Liver (tissue), 8 donors: ENCODE measurements at regions not wholly inside any gene's neighbourhood (a gene's known extent, or its start where the extent isn't known, plus 50 kb on each side); places are given as distances from the start of the nearest gene placed in this dataset.

Experiments used
- DNase-seq: peaks from one replicate; pipeline ENCODE4 v3.0.0-alpha.2; 2017; ENCODE audit warnings: low spot score
- H3K27ac ChIP-seq, 2 donors: one replicate each; pipeline ENCODE4 v1.7.0; 2013; ENCODE audit warnings: inconsistent platforms in 2 of 2, low read length in 2 of 2, control low read depth in 1 of 2, low read depth in 1 of 2, mild to moderate bottlenecking in 1 of 2
- H3K27me3 ChIP-seq, 4 donors: one replicate each; pipeline versions ENCODE4 v1.6.1 to v1.7.0; 2013; ENCODE audit warnings: low read length in 3 of 4, inconsistent platforms in 1 of 4, mild to moderate bottlenecking in 1 of 4, moderate library complexity in 1 of 4; ENCODE audit not compliant: control insufficient read depth in 4 of 4, insufficient read depth in 4 of 4
- H3K36me3 ChIP-seq, 4 donors: one replicate each; pipeline versions ENCODE4 v1.6.1 to v1.7.0; 2013; ENCODE audit warnings: low read length in 3 of 4, mild to moderate bottlenecking in 3 of 4, low read depth in 1 of 4, moderate library complexity in 1 of 4; ENCODE audit not compliant: control insufficient read depth in 4 of 4, insufficient read depth in 3 of 4
- H3K4me1 ChIP-seq, 4 donors: one replicate each; pipeline versions ENCODE4 v1.6.1 to v1.7.0; 2013; ENCODE audit warnings: low read length in 3 of 4, mild to moderate bottlenecking in 3 of 4, moderate library complexity in 1 of 4; ENCODE audit not compliant: control insufficient read depth in 4 of 4, insufficient read depth in 4 of 4
- H3K4me3 ChIP-seq, 3 donors: one replicate each; pipeline versions ENCODE4 v1.6.1 to v1.7.0; 2013; ENCODE audit warnings: low read length in 3 of 3, control low read depth in 1 of 3, low read depth in 1 of 3, mild to moderate bottlenecking in 1 of 3
- H3K9ac ChIP-seq, 2 donors: one replicate each; pipeline ENCODE4 v1.7.0; 2013; ENCODE audit warnings: low read length in 2 of 2, mild to moderate bottlenecking in 2 of 2, moderate library complexity in 2 of 2, control low read depth in 1 of 2, low read depth in 1 of 2
- H3K9me3 ChIP-seq, 4 donors: one replicate each; pipeline versions ENCODE4 v1.6.1 to v1.7.0; 2013; ENCODE audit warnings: low read length in 3 of 4; ENCODE audit not compliant: control insufficient read depth in 4 of 4
- ATF3 ChIP-seq: IDR thresholded peaks from 2 replicates; pipeline ENCODE4 v1.6.1; 2016; ENCODE audit warnings: antibody characterized with exemption
- EGR1 ChIP-seq, 2 donors: IDR thresholded peaks; 2 replicates each; pipeline ENCODE4 v1.6.1; 2016 to 2018; ENCODE audit warnings: antibody characterized with exemption in 2 of 2, low read depth in 2 of 2
- FOXA1 ChIP-seq: IDR thresholded peaks from 2 replicates; pipeline ENCODE4 v1.6.1; 2016; ENCODE audit warnings: antibody characterized with exemption
- FOXA2 ChIP-seq: IDR thresholded peaks from 2 replicates; pipeline ENCODE4 v1.6.1; 2016; ENCODE audit warnings: antibody characterized with exemption
- GABPA ChIP-seq, 2 donors: IDR thresholded peaks in 1 of 2; conservative IDR thresholded peaks in 1 of 2; 2 replicates each; pipeline ENCODE4 v1.6.1; 2016; ENCODE audit warnings: antibody characterized with exemption in 2 of 2, mild to moderate bottlenecking in 1 of 2, moderate library complexity in 1 of 2
- HNF4A ChIP-seq, 2 donors: conservative IDR thresholded peaks; 2 replicates each; pipeline ENCODE4 v1.6.1; 2016; ENCODE audit warnings: antibody characterized with exemption in 2 of 2, mild to moderate bottlenecking in 2 of 2
- JUND ChIP-seq, 2 donors: IDR thresholded peaks; 2 replicates each; pipeline ENCODE4 v1.6.1; 2016; ENCODE audit warnings: antibody characterized with exemption in 2 of 2
- NR2F2 ChIP-seq: IDR thresholded peaks from 2 replicates; pipeline ENCODE4 v1.6.1; 2016; ENCODE audit warnings: antibody characterized with exemption
- RAD21 ChIP-seq, 2 donors: IDR thresholded peaks; 2 replicates each; pipeline ENCODE4 v1.6.1; 2016; ENCODE audit warnings: antibody characterized with exemption in 2 of 2, mild to moderate bottlenecking in 2 of 2
- RXRA ChIP-seq, 2 donors: IDR thresholded peaks; 2 replicates each; pipeline ENCODE4 v1.6.1; 2017 to 2018; ENCODE audit warnings: antibody characterized with exemption in 2 of 2, mild to moderate bottlenecking in 1 of 2
- SP1 ChIP-seq: IDR thresholded peaks from 2 replicates; pipeline ENCODE4 v1.6.1; 2018; ENCODE audit warnings: antibody characterized with exemption, mild to moderate bottlenecking
- TAF1 ChIP-seq: conservative IDR thresholded peaks from 2 replicates; pipeline ENCODE4 v1.6.1; 2016; ENCODE audit warnings: antibody characterized with exemption, mild to moderate bottlenecking
- YY1 ChIP-seq: IDR thresholded peaks from 2 replicates; pipeline ENCODE4 v1.6.1; 2016; ENCODE audit warnings: antibody characterized with exemption, mild to moderate bottlenecking
- ZBTB33 ChIP-seq: IDR thresholded peaks from 2 replicates; pipeline ENCODE4 v1.6.1; 2016; ENCODE audit warnings: antibody characterized with exemption
- WGBS: extraction: QIAGEN DNeasy Blood & Tissue Kit; methylation state at CpG from one replicate; pipeline ENCODE4 v1.1.7; 2013; 5-methylcytosine and 5-hydroxymethylcytosine counted together
- TF ChIP-seq, protein P1 (sequence below): IDR thresholded peaks from 2 replicates; pipeline ENCODE4 v1.6.1; 2016; ENCODE audit warnings: antibody characterized with exemption, mild to moderate bottlenecking
- TF ChIP-seq, protein P2 (sequence below): fragments of 150-350 bp; IDR thresholded peaks from 2 replicates; pipeline ENCODE4 v1.5.1; 2017; ENCODE audit warnings: improper control_type of control experiment, low read depth, low read length; ENCODE audit not compliant: missing input control
- donor health status: healthy.
- donor health status: healthy.
- donor health status: healthy.
- donor health status: healthy.
- donor health status: healthy.

DNA sequence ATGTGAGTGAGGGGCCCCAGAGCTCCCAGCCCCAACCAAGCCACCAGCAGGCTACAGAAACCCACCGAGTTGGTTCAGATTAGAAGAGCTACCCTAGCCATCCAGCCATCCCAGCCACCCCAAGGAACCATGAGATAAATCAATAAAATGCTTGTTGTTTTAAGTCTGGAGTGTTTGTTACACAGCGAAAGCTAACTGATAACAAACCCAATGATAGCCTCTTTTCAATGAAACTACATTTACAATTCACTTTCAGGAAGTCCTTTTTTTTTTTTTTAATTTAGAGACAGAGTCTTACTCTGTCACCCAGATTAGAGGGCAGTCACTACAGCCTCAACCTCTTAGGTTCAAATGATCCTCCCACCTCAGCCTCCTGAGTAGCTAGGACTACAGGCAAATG, 215.0 kb upstream of the ZFHX3 start (continued):
- TF ChIP-seq, protein P1, sequence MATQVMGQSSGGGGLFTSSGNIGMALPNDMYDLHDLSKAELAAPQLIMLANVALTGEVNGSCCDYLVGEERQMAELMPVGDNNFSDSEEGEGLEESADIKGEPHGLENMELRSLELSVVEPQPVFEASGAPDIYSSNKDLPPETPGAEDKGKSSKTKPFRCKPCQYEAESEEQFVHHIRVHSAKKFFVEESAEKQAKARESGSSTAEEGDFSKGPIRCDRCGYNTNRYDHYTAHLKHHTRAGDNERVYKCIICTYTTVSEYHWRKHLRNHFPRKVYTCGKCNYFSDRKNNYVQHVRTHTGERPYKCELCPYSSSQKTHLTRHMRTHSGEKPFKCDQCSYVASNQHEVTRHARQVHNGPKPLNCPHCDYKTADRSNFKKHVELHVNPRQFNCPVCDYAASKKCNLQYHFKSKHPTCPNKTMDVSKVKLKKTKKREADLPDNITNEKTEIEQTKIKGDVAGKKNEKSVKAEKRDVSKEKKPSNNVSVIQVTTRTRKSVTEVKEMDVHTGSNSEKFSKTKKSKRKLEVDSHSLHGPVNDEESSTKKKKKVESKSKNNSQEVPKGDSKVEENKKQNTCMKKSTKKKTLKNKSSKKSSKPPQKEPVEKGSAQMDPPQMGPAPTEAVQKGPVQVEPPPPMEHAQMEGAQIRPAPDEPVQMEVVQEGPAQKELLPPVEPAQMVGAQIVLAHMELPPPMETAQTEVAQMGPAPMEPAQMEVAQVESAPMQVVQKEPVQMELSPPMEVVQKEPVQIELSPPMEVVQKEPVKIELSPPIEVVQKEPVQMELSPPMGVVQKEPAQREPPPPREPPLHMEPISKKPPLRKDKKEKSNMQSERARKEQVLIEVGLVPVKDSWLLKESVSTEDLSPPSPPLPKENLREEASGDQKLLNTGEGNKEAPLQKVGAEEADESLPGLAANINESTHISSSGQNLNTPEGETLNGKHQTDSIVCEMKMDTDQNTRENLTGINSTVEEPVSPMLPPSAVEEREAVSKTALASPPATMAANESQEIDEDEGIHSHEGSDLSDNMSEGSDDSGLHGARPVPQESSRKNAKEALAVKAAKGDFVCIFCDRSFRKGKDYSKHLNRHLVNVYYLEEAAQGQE: no peak
- TF ChIP-seq HNF4A (conservative IDR thresholded peaks at IDR 0.05) (no peak), FOXA2 (no peak)

DNA sequence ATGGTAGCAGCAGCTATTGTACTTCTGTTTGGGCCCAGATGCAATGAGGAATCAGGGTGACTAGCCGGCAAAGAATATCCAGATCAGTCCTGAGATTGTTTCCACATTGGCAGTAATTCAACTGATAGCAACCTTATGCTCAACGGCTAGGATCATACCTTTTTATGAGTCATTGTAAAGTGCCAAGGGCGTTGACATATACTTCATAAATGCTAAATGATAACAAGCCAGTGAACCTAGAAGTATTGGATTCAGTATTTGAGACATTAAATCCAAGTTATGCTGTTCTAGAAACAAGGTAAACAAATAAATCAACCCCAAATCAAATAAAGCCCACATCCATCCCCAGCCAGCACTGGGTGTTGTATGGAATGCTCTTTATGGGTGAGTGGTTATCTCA, 207.1 kb upstream of the ZFHX3 start:
- no peak for DNase-seq
- Histone ChIP-seq H3K27me3 (no peaks in the 10 kb centered on the region), H3K36me3 (no peaks in the 10 kb centered on the region), H3K4me1 (no peaks in the 10 kb centered on the region), H3K9me3 (no peaks in the 10 kb centered on the region), H3K9ac (no peak overlapping the region), H3K4me3 (no peak overlapping the region), H3K27ac (no peak overlapping the region)
- TF ChIP-seq SP1 (no peak), ATF3 (no peak), FOXA1 (no peak), EGR1 (IDR thresholded peaks at IDR 0.05; ENCODE audit: low read depth in 2 of 2) (no peak), FOXA2 (no peak)
- TF ChIP-seq, protein P2, sequence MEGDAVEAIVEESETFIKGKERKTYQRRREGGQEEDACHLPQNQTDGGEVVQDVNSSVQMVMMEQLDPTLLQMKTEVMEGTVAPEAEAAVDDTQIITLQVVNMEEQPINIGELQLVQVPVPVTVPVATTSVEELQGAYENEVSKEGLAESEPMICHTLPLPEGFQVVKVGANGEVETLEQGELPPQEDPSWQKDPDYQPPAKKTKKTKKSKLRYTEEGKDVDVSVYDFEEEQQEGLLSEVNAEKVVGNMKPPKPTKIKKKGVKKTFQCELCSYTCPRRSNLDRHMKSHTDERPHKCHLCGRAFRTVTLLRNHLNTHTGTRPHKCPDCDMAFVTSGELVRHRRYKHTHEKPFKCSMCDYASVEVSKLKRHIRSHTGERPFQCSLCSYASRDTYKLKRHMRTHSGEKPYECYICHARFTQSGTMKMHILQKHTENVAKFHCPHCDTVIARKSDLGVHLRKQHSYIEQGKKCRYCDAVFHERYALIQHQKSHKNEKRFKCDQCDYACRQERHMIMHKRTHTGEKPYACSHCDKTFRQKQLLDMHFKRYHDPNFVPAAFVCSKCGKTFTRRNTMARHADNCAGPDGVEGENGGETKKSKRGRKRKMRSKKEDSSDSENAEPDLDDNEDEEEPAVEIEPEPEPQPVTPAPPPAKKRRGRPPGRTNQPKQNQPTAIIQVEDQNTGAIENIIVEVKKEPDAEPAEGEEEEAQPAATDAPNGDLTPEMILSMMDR: no peak
- 78% methylated on average over 3 of the region's 3 CpGs for WGBS

- no peak overlapping the region for H3K9ac ChIP-seq
- no peak for TF ChIP-seq TAF1
- no peak for TF ChIP-seq EGR1 (IDR thresholded peaks at IDR 0.05; ENCODE audit: low read depth in 2 of 2)
- TF ChIP-seq, protein P2: no peak
- no peak for TF ChIP-seq FOXA2
- no peak for TF ChIP-seq RAD21 (IDR thresholded peaks at IDR 0.05)
- no peak for TF ChIP-seq JUND (IDR thresholded peaks at IDR 0.05)
- no peak for TF ChIP-seq FOXA1
- TF ChIP-seq RXRA (IDR thresholded peaks at IDR 0.05): no peak
- no peak for TF ChIP-seq ZBTB33
- no peak for TF ChIP-seq HNF4A (conservative IDR thresholded peaks at IDR 0.05)
- no peak for TF ChIP-seq NR2F2
- TF ChIP-seq GABPA (IDR thresholded peaks at IDR 0.05 in 1 of 2, conservative IDR thresholded peaks at IDR 0.05 in 1 of 2): no peak
- no peak for TF ChIP-seq YY1
- TF ChIP-seq ATF3: no peak
- H3K4me1 ChIP-seq: no peaks in the 10 kb centered on the region
- no peaks in the 10 kb centered on the region for H3K9me3 ChIP-seq
- no peak for DNase-seq
- no peaks in the 10 kb centered on the region for H3K36me3 ChIP-seq
- H3K27ac ChIP-seq: no peak overlapping the region
- H3K4me3 ChIP-seq: no peak overlapping the region
- 82% methylated on average over 3 of the region's 3 CpGs for WGBS
- H3K27me3 ChIP-seq: no peaks in the 10 kb centered on the region
Observed at GRCh38 chr16:73253922-73254480, 206.1 kb upstream of the ZFHX3 start.
